K562 (cell line): ENCODE measurements at regions not wholly inside any gene's neighbourhood (a gene's known extent, or its start where the extent isn't known, plus 50 kb on each side); places are given as distances from the start of the nearest gene placed in this dataset.

Source experiments
- ATAC-seq: fragments of 200-7000 bp; cut with Tn5 transposase; 3 replicates; pipeline ENCODE4 v1.9.1; 2020; ENCODE audit warnings: moderate library complexity
- BruUV-seq: library from RNA; stranded (reverse); fragments of 400-500 nt; replicated peaks from 2 replicates; lab custom pipeline; 2021; lab: Mats Ljungman, UMichigan
- CTCF ChIA-PET: fragments of 300-600 bp; formaldehyde crosslinking; extraction: SDS; loops from one replicate; lab custom pipeline; 2021; ENCODE audit warnings: low intra/inter-chr PET ratio; lab: Yijun Ruan, JAX
- POLR2A ChIA-PET: fragments of 300-600, 350-650 bp; sonication (Branson Sonifier 250); formaldehyde crosslinking; extraction: SDS; loops from one replicate; lab custom pipeline; 2021; ENCODE audit warnings: antibody characterized with exemption, inconsistent platforms; lab: Yijun Ruan, JAX
- DNase-seq, 4 experiments: peaks; one replicate each; pipeline versions ENCODE4 v3.0.0 to v3.0.0-alpha.2; 2011 to 2018; ENCODE audit warnings: low spot score in 3 of 4, mixed read lengths in 3 of 4; ENCODE audit errors: extremely low read depth in 1 of 4
- FAIRE-seq: peaks from 2 replicates; lab custom pipeline; 2011; peaks lifted over from hg19 to GRCh38; lab: Jason Lieb, UNC
- H2AFZ ChIP-seq: 2 replicates; pipeline ENCODE4 v1.6.0; 2011; ENCODE audit warnings: low read depth, low read length, control low read depth, inconsistent platforms
- H3K27ac ChIP-seq: fragments of 200-600 bp; 3 replicates; pipeline ENCODE4 v1.8.0; 2011; ENCODE audit warnings: low read depth, mild to moderate bottlenecking, control low read depth, inconsistent platforms, low read length, moderate library complexity, mixed read lengths; ENCODE audit errors: extremely low read depth
- H3K27me3 ChIP-seq, 2 experiments: fragments of 300-600 bp in 1 of 2; 2 replicates in 1 of 2; 3 replicates in 1 of 2; pipeline versions ENCODE4 v1.6.0 to v1.8.0; 2011; ENCODE audit warnings: inconsistent platforms in 2 of 2, low read length in 2 of 2, mild to moderate bottlenecking in 1 of 2, mixed read lengths in 1 of 2, moderate library complexity in 1 of 2; ENCODE audit not compliant: control insufficient read depth in 2 of 2, insufficient read depth in 2 of 2
- H3K36me3 ChIP-seq: fragments of 300-600 bp; 3 replicates; pipeline ENCODE4 v1.8.0; 2011; ENCODE audit warnings: mild to moderate bottlenecking, low read length, inconsistent platforms; ENCODE audit not compliant: control insufficient read depth, insufficient read depth
- H3K4me1 ChIP-seq, 2 experiments: fragments of 200-600 bp in 1 of 2; replicated peaks in 1 of 2; 2 replicates in 1 of 2; 3 replicates in 1 of 2; pipeline versions ENCODE4 v1.5.1 to v1.8.0; 2011; ENCODE audit warnings: inconsistent platforms in 2 of 2, low read length in 2 of 2, mild to moderate bottlenecking in 1 of 2, mixed read lengths in 1 of 2, moderate library complexity in 1 of 2; ENCODE audit not compliant: control insufficient read depth in 2 of 2, insufficient read depth in 2 of 2
- H3K4me2 ChIP-seq: 2 replicates; pipeline ENCODE4 v1.6.1; 2011; ENCODE audit warnings: low read length, control low read depth, inconsistent platforms, mixed read lengths; ENCODE audit not compliant: insufficient read depth
- H3K4me3 ChIP-seq: fragments of 200-600 bp; sonication (generic), shearing (Covaris generic); 2 replicates; pipeline ENCODE4 v1.5.1; 2016; ENCODE audit warnings: control low read depth, inconsistent platforms
- H3K79me2 ChIP-seq: fragments of 200-600 bp; 3 replicates; pipeline ENCODE4 v1.8.0; 2011; ENCODE audit warnings: low read length, inconsistent platforms; ENCODE audit not compliant: control insufficient read depth, insufficient read depth
- H3K9ac ChIP-seq, 2 experiments: 2 replicates each; pipeline versions ENCODE4 v1.6.0 to v1.6.1; 2011; ENCODE audit warnings: low read depth in 2 of 2, low read length in 2 of 2, control low read depth in 1 of 2, inconsistent platforms in 1 of 2, mild to moderate bottlenecking in 1 of 2, mixed read lengths in 1 of 2; ENCODE audit not compliant: insufficient read depth in 1 of 2
- H3K9me1 ChIP-seq: one replicate; pipeline ENCODE4 v1.6.0; 2011; ENCODE audit warnings: inconsistent platforms, mild to moderate bottlenecking, low read length, moderate library complexity; ENCODE audit not compliant: control insufficient read depth, insufficient read depth
- H3K9me3 ChIP-seq: replicated peaks from 2 replicates; pipeline ENCODE4 v1.5.1; 2011; ENCODE audit warnings: low read depth, low read length, inconsistent platforms; ENCODE audit not compliant: control insufficient read depth, insufficient read depth
- H4K20me1 ChIP-seq: replicated peaks from 2 replicates; pipeline ENCODE4 v1.6.1; 2011; ENCODE audit warnings: low read length, inconsistent platforms, mixed read lengths; ENCODE audit not compliant: control insufficient read depth, insufficient read depth
- CBX1 ChIP-seq: sonication (generic); IDR thresholded peaks from 2 replicates; pipeline ENCODE4 v1.6.1; 2016; ENCODE audit warnings: antibody characterized with exemption, low read depth, mild to moderate bottlenecking
- HMG20A ChIP-seq: fragments of 450-650 bp; formaldehyde crosslinking; conservative IDR thresholded peaks from 2 replicates; pipeline ENCODE4 v1.4.0; 2020; ENCODE audit warnings: mild to moderate bottlenecking, mixed read lengths
- NR1H2 ChIP-seq: sonication (generic); formaldehyde crosslinking; IDR thresholded peaks from 2 replicates; pipeline ENCODE4 v1.4.0; 2020; ENCODE audit warnings: mild to moderate bottlenecking, missing genetic modification reagents
- SMAD3 ChIP-seq: fragments of 450-650 bp; formaldehyde crosslinking; conservative IDR thresholded peaks from 2 replicates; pipeline ENCODE4 v1.4.0; 2020; ENCODE audit warnings: mild to moderate bottlenecking
- TBL1XR1 ChIP-seq, 2 experiments: IDR thresholded peaks; 2 replicates each; pipeline ENCODE4 v1.6.1; 2012; ENCODE audit warnings: improper control_type of control experiment in 2 of 2, low read length in 2 of 2, mild to moderate bottlenecking in 1 of 2
- TRIM25 ChIP-seq: fragments of 450-650 bp; IDR thresholded peaks from 2 replicates; pipeline ENCODE4 v1.7.0; 2016; ENCODE audit warnings: borderline replicate concordance
- ZNF311 ChIP-seq: fragments of 250-450 bp; sonication (Bioruptor Pico); IDR thresholded peaks from 2 replicates; pipeline ENCODE4 v1.4.0; 2020; ENCODE audit warnings: mild to moderate bottlenecking, moderate library complexity
- ZSCAN29 ChIP-seq: fragments of 450-650 bp; IDR thresholded peaks from 2 replicates; pipeline ENCODE4 v1.6.1; 2017
- WGBS: fragments of 100-300 bp; shearing (Covaris generic); methylation state at CpG from one replicate; pipeline ENCODE4 v1.1.6; 2016; ENCODE audit warnings: low coverage, mixed read lengths; ENCODE audit not compliant: insufficient coverage; ENCODE audit errors: missing lambda C conversion rate; 5-methylcytosine and 5-hydroxymethylcytosine counted together
- in situ Hi-C: fragments of 300-500 bp; cut with MboI; formaldehyde crosslinking; loops from 4 replicates; pipeline ENCODE4 v1.15.0; 2018; ENCODE audit warnings: inconsistent platforms, mixed read lengths
- intact Hi-C: fragments of 100-400 bp; cut with micrococcal nuclease; formaldehyde crosslinking; loops from 2 replicates; pipeline ENCODE4 v1.14.2; 2022
- TF ChIP-seq, protein P1 (sequence below), 2 experiments: fragments of 450-650 bp; conservative IDR thresholded peaks; 2 replicates each; pipeline ENCODE4 v1.6.1; 2017; ENCODE audit warnings: mild to moderate bottlenecking in 2 of 2, moderate library complexity in 2 of 2
- TF ChIP-seq, protein P2 (sequence below): fragments of 450-650 bp; IDR thresholded peaks from 2 replicates; pipeline ENCODE4 v1.6.1; 2016; ENCODE audit warnings: missing biosample characterization, missing genetic modification characterization

DNA sequence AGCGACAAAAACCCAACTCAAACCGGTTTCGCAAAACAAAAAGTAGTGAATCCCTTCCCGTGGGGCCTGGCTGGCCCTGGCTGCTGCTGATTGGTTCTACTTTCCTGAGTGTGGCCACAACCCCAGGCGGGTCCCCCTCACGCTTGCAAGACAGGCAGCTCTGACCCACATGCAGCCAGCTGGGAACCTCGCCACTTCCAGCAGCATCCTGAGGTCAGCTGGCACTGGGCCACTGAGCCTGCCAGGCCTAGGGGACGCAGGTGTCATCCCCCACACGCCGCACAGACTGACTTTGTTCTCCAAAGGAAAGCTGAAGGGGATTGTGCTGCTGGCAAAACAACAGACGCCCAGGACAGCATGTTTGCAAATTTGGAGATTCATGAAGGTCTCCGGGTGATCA, 111.1 kb downstream of the TPRA1 start:
- WGBS = 23% methylated on average over 9 of the region's 12 CpGs
- H3K4me3 ChIP-seq = no peak overlapping the region
- TF ChIP-seq ZNF311 (no peak), TRIM25 (no peak), TBL1XR1 (IDR thresholded peaks at IDR 0.05; ENCODE audit: low read length in 2 of 2) (no peak), HMG20A (no peak), ZSCAN29 (no peak), NR1H2 (CRISPR knock-in tag) (no peak), SMAD3 (CRISPR knock-in tag) (no peak), CBX1 (no peak)
- TF ChIP-seq, protein P1, sequence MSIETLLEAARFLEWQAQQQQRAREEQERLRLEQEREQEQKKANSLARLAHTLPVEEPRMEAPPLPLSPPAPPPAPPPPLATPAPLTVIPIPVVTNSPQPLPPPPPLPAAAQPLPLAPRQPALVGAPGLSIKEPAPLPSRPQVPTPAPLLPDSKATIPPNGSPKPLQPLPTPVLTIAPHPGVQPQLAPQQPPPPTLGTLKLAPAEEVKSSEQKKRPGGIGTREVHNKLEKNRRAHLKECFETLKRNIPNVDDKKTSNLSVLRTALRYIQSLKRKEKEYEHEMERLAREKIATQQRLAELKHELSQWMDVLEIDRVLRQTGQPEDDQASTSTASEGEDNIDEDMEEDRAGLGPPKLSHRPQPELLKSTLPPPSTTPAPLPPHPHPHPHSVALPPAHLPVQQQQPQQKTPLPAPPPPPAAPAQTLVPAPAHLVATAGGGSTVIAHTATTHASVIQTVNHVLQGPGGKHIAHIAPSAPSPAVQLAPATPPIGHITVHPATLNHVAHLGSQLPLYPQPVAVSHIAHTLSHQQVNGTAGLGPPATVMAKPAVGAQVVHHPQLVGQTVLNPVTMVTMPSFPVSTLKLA (conservative IDR thresholded peaks at IDR 0.05) = no peak
- TF ChIP-seq, protein P2, sequence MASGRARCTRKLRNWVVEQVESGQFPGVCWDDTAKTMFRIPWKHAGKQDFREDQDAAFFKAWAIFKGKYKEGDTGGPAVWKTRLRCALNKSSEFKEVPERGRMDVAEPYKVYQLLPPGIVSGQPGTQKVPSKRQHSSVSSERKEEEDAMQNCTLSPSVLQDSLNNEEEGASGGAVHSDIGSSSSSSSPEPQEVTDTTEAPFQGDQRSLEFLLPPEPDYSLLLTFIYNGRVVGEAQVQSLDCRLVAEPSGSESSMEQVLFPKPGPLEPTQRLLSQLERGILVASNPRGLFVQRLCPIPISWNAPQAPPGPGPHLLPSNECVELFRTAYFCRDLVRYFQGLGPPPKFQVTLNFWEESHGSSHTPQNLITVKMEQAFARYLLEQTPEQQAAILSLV (tag) = no peak
- ChIA-PET POLR2A (interaction anchor here (0.6 to 0.7 kb wide), 2 partner anchors 8 to 715 kb away, joined by 3 read pairs; no protein-coding TSS in a partner anchor), CTCF (no interaction called here)
- no peak overlapping the region for H3K4me2 ChIP-seq
- ATAC-seq (no peak), FAIRE-seq (no peak), DNase-seq (no peak)
- H3K27me3 ChIP-seq = peaks cover 0 to 50% of the 10 kb centered on the region in 2 experiments; a peak in 2 of 5 replicates
- H4K20me1 ChIP-seq = no peaks in the 10 kb centered on the region; the same call in 1 of the 2 replicates
- no peaks in the 10 kb centered on the region for H3K4me1 ChIP-seq
- no peaks in the 10 kb centered on the region for H3K9me3 ChIP-seq
- no peaks in the 10 kb centered on the region for H3K79me2 ChIP-seq
- no peak overlapping the region for H2AFZ ChIP-seq
- no TSS peak for BruUV-seq
- H3K36me3 ChIP-seq = no peaks in the 10 kb centered on the region
- in situ Hi-C loops = no loop called here
- H3K9me1 ChIP-seq = no peaks in the 10 kb centered on the region
- intact Hi-C loops = no loop called here
- H3K27ac ChIP-seq = no peak overlapping the region
- no peak overlapping the region for H3K9ac ChIP-seq
